GM12875 (cell line): ENCODE measurements at regions not wholly inside any gene's neighbourhood (a gene's known extent, or its start where the extent isn't known, plus 50 kb on each side); places are given as distances from the start of the nearest gene placed in this dataset.

Experiments used
- H3K4me3 ChIP-seq: one replicate; pipeline ENCODE4 v1.5.1; 2011; ENCODE audit warnings: low read depth, low read length, control low read depth
- CTCF ChIP-seq: IDR thresholded peaks from 2 replicates; pipeline ENCODE4 v1.5.1; 2011; ENCODE audit warnings: low read depth, mild to moderate bottlenecking, control low read depth, inconsistent platforms, low read length, moderate library complexity, borderline replicate concordance; ENCODE audit not compliant: insufficient read depth

- TF ChIP-seq CTCF: no peak
- H3K4me3 ChIP-seq: no peak overlapping the region
Observed at GRCh38 chr18:37946324-37946723, 380.7 kb upstream of the CELF4 start.

GRCh38 chr18:37944700-37945270 lies 379.2 kb upstream of the CELF4 start:
- no peak for TF ChIP-seq CTCF
- H3K4me3 ChIP-seq: no peak overlapping the region

GRCh38 chr18:37937287-37937686 lies 371.7 kb upstream of the CELF4 start:
- no peak for TF ChIP-seq CTCF

GRCh38 chr18:37935086-37935485 lies 369.5 kb upstream of the CELF4 start:
- TF ChIP-seq CTCF: no peak
- H3K4me3 ChIP-seq: no peak overlapping the region

More at GRCh38 chr18:37937287-37937686, 371.7 kb upstream of the CELF4 start:
- no peak overlapping the region for H3K4me3 ChIP-seq

- H3K4me3 ChIP-seq: no peak overlapping the region
- TF ChIP-seq CTCF: no peak
Observed at GRCh38 chr18:37930640-37931039, 365.0 kb upstream of the CELF4 start.

- no peak for TF ChIP-seq CTCF
- H3K4me3 ChIP-seq: no peak overlapping the region
Observed at GRCh38 chr18:37922162-37922561, 356.6 kb upstream of the CELF4 start.

GRCh38 chr18:37920865-37921264 lies 355.3 kb upstream of the CELF4 start:
- H3K4me3 ChIP-seq: no peak overlapping the region
- TF ChIP-seq CTCF: no peak
